NOMO-1 treated with DMSO at 0.1 percent for 48 hours (cell line): ENCODE measurements at regions not wholly inside any gene's neighbourhood (a gene's known extent, or its start where the extent isn't known, plus 50 kb on each side); places are given as distances from the start of the nearest gene placed in this dataset.
"Not testable (repeated sequence)": the region's sequence is repeated elsewhere in the genome, so short reads cannot be mapped to it uniquely, and the experiment has no call there.

Experiments used
- DNase-seq: peaks from one replicate; lab custom pipeline; 2025; ENCODE audit not compliant: unreplicated experiment; lab: John Stamatoyannopoulos, UW

GRCh38 chr3:159881828-159882309 lies 106.8 kb upstream of the IL12A start:
- no peak for DNase-seq

GRCh38 chr3:159882367-159882766 lies 106.3 kb upstream of the IL12A start:
- no peak for DNase-seq

GRCh38 chr3:159882790-159883779 lies 105.5 kb upstream of the IL12A start:
- no peak for DNase-seq

GRCh38 chr3:159884661-159885402 lies 103.8 kb upstream of the IL12A start:
- DNase-seq, result peak; percentile 68

- no peak for DNase-seq
Observed at GRCh38 chr3:159886050-159886449, 102.6 kb upstream of the IL12A start.

GRCh38 chr3:159886530-159886929 lies 102.1 kb upstream of the IL12A start:
- not testable (repeated sequence) for DNase-seq

GRCh38 chr3:159887168-159887567 lies 101.5 kb upstream of the IL12A start:
- DNase-seq, result no peak

- peak; percentile 30 for DNase-seq
Observed at GRCh38 chr3:159887911-159888310, 100.7 kb upstream of the IL12A start.

- DNase-seq, result no peak
Observed at GRCh38 chr3:159892171-159892795, 96.4 kb upstream of the IL12A start.

- no peak for DNase-seq
Observed at GRCh38 chr3:159892801-159893200, 95.8 kb upstream of the IL12A start.

- no peak for DNase-seq
Observed at GRCh38 chr3:159894386-159894785, 94.2 kb upstream of the IL12A start.

- no peak for DNase-seq
Observed at GRCh38 chr3:159895430-159895829, 93.2 kb upstream of the IL12A start.

- DNase-seq, result no peak
Observed at GRCh38 chr3:159896543-159896942, 92.1 kb upstream of the IL12A start.

- no peak for DNase-seq
Observed at GRCh38 chr3:159897331-159898075, 91.1 kb upstream of the IL12A start.

GRCh38 chr3:159898147-159898546 lies 90.5 kb upstream of the IL12A start:
- no peak for DNase-seq

- peak; percentile 89 for DNase-seq
Observed at GRCh38 chr3:159899166-159899565, 89.5 kb upstream of the IL12A start.

GRCh38 chr3:159902546-159903314 lies 85.9 kb upstream of the IL12A start:
- DNase-seq, result peak; percentile 77

- DNase-seq, result peak; percentile 98
Observed at GRCh38 chr3:159904455-159904854, 84.2 kb upstream of the IL12A start.

GRCh38 chr3:159904911-159905310 lies 83.7 kb upstream of the IL12A start:
- no peak for DNase-seq

- peak; percentile 91 for DNase-seq
Observed at GRCh38 chr3:159907828-159908227, 80.8 kb upstream of the IL12A start.
